Urothelium cell line (cell line): ENCODE measurements at regions not wholly inside any gene's neighbourhood (a gene's known extent, or its start where the extent isn't known, plus 50 kb on each side); places are given as distances from the start of the nearest gene placed in this dataset.
"Not testable (repeated sequence)": the region's sequence is repeated elsewhere in the genome, so short reads cannot be mapped to it uniquely, and the experiment has no call there.

Experiments used
- DNase-seq: peaks from one replicate; pipeline ENCODE4 v3.0.0; 2011; ENCODE audit warnings: low spot score, mixed read lengths
- FAIRE-seq: peaks from 2 replicates; lab custom pipeline; 2011; peaks lifted over from hg19 to GRCh38; lab: Jason Lieb, UNC

- FAIRE-seq, result no peak
These were observed 149.5 kb upstream of the EEA1 start for GRCh38 chr12:93078577-93078976.

GRCh38 chr12:93079271-93079670 is 150.2 kb upstream of the EEA1 start:
- DNase-seq (no peak), FAIRE-seq (no peak)

More at GRCh38 chr12:93078577-93078976, 149.5 kb upstream of the EEA1 start:
- DNase-seq, result no peak

GRCh38 chr12:93079976-93080375 is 150.9 kb upstream of the EEA1 start:
- DNase-seq (no peak), FAIRE-seq (no peak)

GRCh38 chr12:93080452-93080851 is 151.4 kb upstream of the EEA1 start:
- FAIRE-seq (no peak), DNase-seq (no peak)

GRCh38 chr12:93080994-93081809 is 152.1 kb upstream of the EEA1 start:
- no peak for FAIRE-seq
- DNase-seq, result peak; percentile 51

- DNase-seq (no peak), FAIRE-seq (no peak)
These were observed 152.7 kb upstream of the EEA1 start for GRCh38 chr12:93081810-93082165.

GRCh38 chr12:93085383-93086287 is 156.5 kb upstream of the EEA1 start:
- FAIRE-seq (no peak), DNase-seq (no peak)

- DNase-seq, result no peak
- FAIRE-seq, result no peak
These were observed 157.2 kb upstream of the EEA1 start for GRCh38 chr12:93086288-93086727.

- DNase-seq (no peak), FAIRE-seq (no peak)
These were observed 158.9 kb upstream of the EEA1 start for GRCh38 chr12:93087840-93088610.

GRCh38 chr12:93089805-93090569 is 160.9 kb upstream of the EEA1 start:
- FAIRE-seq, result no peak
- DNase-seq, result peak; percentile 17

GRCh38 chr12:93090731-93091172 is 161.7 kb upstream of the EEA1 start:
- no peak for FAIRE-seq
- peak; percentile 7 for DNase-seq

- DNase-seq (no peak), FAIRE-seq (no peak)
These were observed 163.0 kb upstream of the EEA1 start for GRCh38 chr12:93091886-93092648.

- FAIRE-seq (no peak), DNase-seq (no peak)
These were observed 163.5 kb upstream of the EEA1 start for GRCh38 chr12:93092649-93092945.

- FAIRE-seq (no peak), DNase-seq (no peak)
These were observed 164.1 kb upstream of the EEA1 start for GRCh38 chr12:93093243-93093642.

- not testable (repeated sequence) for DNase-seq, FAIRE-seq
These were observed 165.1 kb upstream of the EEA1 start for GRCh38 chr12:93094222-93094621.

- no peak for FAIRE-seq
- DNase-seq, result peak; percentile 16
These were observed 166.1 kb upstream of the EEA1 start for GRCh38 chr12:93094988-93095737.

- DNase-seq, result no peak
- FAIRE-seq, result no peak
These were observed 168.3 kb upstream of the EEA1 start for GRCh38 chr12:93097417-93097816.

- no peak for DNase-seq
- FAIRE-seq, result no peak
These were observed 169.0 kb upstream of the EEA1 start for GRCh38 chr12:93098077-93098476.

GRCh38 chr12:93099792-93100191 is 170.7 kb upstream of the EEA1 start:
- no peak for DNase-seq

More at GRCh38 chr12:93099792-93100191, 170.7 kb upstream of the EEA1 start:
- no peak for FAIRE-seq
